ENCODE measurements at regions not wholly inside any gene's neighbourhood (a gene's known extent, or its start where the extent isn't known, plus 50 kb on each side); places are given as distances from the start of the nearest gene placed in this dataset.
"Not testable (repeated sequence)": the region's sequence is repeated elsewhere in the genome, so short reads cannot be mapped to it uniquely, and the experiment has no call there.

DNA sequence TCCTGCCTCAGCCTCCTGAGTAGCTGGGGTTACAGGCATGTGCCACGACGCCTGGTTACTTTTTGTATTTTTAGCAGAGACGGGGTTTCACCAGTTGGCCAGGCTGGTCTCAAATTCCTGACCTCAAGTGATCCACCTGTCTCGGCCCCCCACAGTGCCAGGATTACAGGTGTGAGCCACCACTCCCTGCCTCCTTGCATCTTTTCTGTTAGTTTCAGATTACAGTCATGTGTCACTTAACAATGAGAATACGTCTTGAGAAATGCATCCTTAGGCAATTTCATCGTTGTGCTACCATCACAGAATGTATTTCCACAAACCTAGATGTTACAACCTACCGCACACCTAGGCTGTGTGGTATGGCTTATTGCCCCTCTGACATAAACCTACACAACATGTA is 180.4 kb downstream of the TM9SF2 start:
- no peaks in the 10 kb centered on the region for H3K9me3 ChIP-seq (ENCODE audit: insufficient read depth, low read length, severe bottlenecking)
- H3K79me2 ChIP-seq (ENCODE audit: insufficient read depth, low read length), result no peaks in the 10 kb centered on the region
- ATAC-seq (ENCODE audit: insufficient read depth, low read depth), result no peak

DNA sequence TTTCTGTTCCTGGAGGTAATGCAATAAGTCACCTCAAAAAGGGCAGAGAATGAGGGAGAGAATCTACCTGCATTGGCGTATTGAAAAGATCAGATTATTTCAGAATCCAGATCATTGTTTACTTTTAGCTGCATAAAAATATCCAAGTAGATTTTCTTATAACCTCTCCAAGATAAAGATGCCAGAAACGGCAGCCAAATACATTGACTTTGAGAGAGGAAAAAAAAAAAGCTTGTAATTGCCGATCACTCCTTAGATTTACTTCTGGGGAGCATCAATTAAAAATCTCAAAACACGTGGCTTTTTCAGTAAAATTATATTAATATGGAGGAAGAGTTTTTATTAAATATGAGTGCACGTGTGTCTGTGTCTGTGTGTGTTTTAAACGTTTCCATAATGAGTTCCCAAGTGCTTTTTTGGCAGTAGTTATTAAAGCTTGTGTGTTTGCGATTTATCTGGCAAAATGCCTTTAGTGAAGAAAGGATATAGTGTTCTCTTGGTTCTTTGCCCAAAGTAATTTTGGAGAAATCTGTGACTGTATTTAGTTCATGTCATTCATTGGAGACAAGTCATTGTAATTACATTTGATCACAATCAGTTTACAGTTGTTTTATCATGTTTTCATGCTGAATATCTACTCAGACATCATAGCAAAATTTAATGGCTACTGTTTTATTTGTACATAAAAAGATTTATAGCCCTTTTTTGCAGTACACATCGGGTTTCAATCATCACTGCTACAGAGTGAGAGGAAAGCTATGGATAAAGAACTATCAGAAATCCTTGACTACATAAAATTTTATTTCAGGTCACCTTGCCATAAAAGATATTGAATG is 176.1 kb downstream of the TM9SF2 start:
- Histone ChIP-seq H2AFZ (ENCODE audit: low read depth, low read length) (no peak overlapping the region), H3K27me3 (ENCODE audit: insufficient read depth, low read length, poor library complexity) (no peaks in the 10 kb centered on the region), H3K4me3 (ENCODE audit: low read depth in 1 of 2, low read length in 2 of 2) (no peak overlapping the region), H3K4me2 (ENCODE audit: insufficient read depth, low read length) (no peak overlapping the region), H3K9ac (ENCODE audit: low read depth, low read length) (no peak overlapping the region), H3K36me3 (ENCODE audit: insufficient read depth, low read length) (no peaks in the 10 kb centered on the region), H3K4me1 (ENCODE audit: insufficient read depth, low read length) (no peaks in the 10 kb centered on the region), H3K27ac (ENCODE audit: low read length) (no peak overlapping the region), H3K9me3 (ENCODE audit: insufficient read depth, low read length, severe bottlenecking) (no peaks in the 10 kb centered on the region), H4K20me1 (ENCODE audit: insufficient read depth, low read length) (no peaks in the 10 kb centered on the region), H3K79me2 (ENCODE audit: insufficient read depth, low read length) (no peaks in the 10 kb centered on the region)
- ATAC-seq (ENCODE audit: insufficient read depth, low read depth) (no peak), DNase-seq (no peak)
- no peak for TF ChIP-seq EZH2 (IDR thresholded peaks at IDR 0.05; ENCODE audit: borderline replicate concordance, low read depth, low read length, severe bottlenecking)
- TF ChIP-seq, protein P1, sequence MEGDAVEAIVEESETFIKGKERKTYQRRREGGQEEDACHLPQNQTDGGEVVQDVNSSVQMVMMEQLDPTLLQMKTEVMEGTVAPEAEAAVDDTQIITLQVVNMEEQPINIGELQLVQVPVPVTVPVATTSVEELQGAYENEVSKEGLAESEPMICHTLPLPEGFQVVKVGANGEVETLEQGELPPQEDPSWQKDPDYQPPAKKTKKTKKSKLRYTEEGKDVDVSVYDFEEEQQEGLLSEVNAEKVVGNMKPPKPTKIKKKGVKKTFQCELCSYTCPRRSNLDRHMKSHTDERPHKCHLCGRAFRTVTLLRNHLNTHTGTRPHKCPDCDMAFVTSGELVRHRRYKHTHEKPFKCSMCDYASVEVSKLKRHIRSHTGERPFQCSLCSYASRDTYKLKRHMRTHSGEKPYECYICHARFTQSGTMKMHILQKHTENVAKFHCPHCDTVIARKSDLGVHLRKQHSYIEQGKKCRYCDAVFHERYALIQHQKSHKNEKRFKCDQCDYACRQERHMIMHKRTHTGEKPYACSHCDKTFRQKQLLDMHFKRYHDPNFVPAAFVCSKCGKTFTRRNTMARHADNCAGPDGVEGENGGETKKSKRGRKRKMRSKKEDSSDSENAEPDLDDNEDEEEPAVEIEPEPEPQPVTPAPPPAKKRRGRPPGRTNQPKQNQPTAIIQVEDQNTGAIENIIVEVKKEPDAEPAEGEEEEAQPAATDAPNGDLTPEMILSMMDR (IDR thresholded peaks at IDR 0.05; ENCODE audit: borderline replicate concordance, extremely low read depth, low read length, poor library complexity, severe bottlenecking), result no peak

More for the DNA sequence above, 180.4 kb downstream of the TM9SF2 start:
- Histone ChIP-seq H3K4me1 (ENCODE audit: insufficient read depth, low read length) (no peaks in the 10 kb centered on the region), H3K4me3 (ENCODE audit: low read depth in 1 of 2, low read length in 2 of 2) (no peak overlapping the region), H3K4me2 (ENCODE audit: insufficient read depth, low read length) (no peak overlapping the region), H2AFZ (ENCODE audit: low read depth, low read length) (no peak overlapping the region), H3K36me3 (ENCODE audit: insufficient read depth, low read length) (no peaks in the 10 kb centered on the region), H3K27ac (ENCODE audit: low read length) (no peak overlapping the region), H3K9ac (ENCODE audit: low read depth, low read length) (no peak overlapping the region), H4K20me1 (ENCODE audit: insufficient read depth, low read length) (no peaks in the 10 kb centered on the region), H3K27me3 (ENCODE audit: insufficient read depth, low read length, poor library complexity) (no peaks in the 10 kb centered on the region)
- TF ChIP-seq EZH2 (IDR thresholded peaks at IDR 0.05; ENCODE audit: borderline replicate concordance, low read depth, low read length, severe bottlenecking), result no peak
- TF ChIP-seq, protein P1 (IDR thresholded peaks at IDR 0.05; ENCODE audit: borderline replicate concordance, extremely low read depth, low read length, poor library complexity, severe bottlenecking), result no peak
- DNase-seq, result no peak

DNA sequence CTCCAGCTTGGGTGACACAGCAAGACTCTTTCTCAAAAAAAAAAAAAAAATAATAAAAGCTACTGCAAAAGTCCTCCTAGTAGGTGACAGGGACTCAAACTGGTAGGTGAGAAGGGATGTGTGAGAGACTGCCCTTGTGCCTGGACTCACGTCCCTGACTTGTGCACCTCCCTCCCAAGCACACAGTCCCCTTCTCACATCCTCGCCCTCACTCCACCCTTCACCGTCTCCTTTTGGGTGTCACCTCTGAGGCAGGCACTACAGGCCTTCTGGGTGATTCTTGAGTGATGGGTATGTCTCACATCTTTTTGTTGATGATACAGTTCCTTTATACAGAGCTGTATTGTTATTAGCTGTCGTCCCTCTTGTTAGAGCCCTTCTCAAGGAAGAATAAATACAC is 170.5 kb downstream of the TM9SF2 start:
- DNase-seq, result no peak
- TF ChIP-seq, protein P1 (IDR thresholded peaks at IDR 0.05; ENCODE audit: borderline replicate concordance, extremely low read depth, low read length, poor library complexity, severe bottlenecking), result no peak
- no peak for TF ChIP-seq EZH2 (IDR thresholded peaks at IDR 0.05; ENCODE audit: borderline replicate concordance, low read depth, low read length, severe bottlenecking)
- Histone ChIP-seq H3K27me3 (ENCODE audit: insufficient read depth, low read length, poor library complexity) (no peaks in the 10 kb centered on the region), H3K4me3 (ENCODE audit: low read depth in 1 of 2, low read length in 2 of 2) (no peak overlapping the region), H3K9me3 (ENCODE audit: insufficient read depth, low read length, severe bottlenecking) (no peaks in the 10 kb centered on the region), H3K36me3 (ENCODE audit: insufficient read depth, low read length) (no peaks in the 10 kb centered on the region), H3K9ac (ENCODE audit: low read depth, low read length) (no peak overlapping the region), H3K4me2 (ENCODE audit: insufficient read depth, low read length) (no peak overlapping the region), H3K79me2 (ENCODE audit: insufficient read depth, low read length) (no peaks in the 10 kb centered on the region), H3K27ac (ENCODE audit: low read length) (no peak overlapping the region), H2AFZ (ENCODE audit: low read depth, low read length) (no peak overlapping the region), H4K20me1 (ENCODE audit: insufficient read depth, low read length) (no peaks in the 10 kb centered on the region), H3K4me1 (ENCODE audit: insufficient read depth, low read length) (no peaks in the 10 kb centered on the region)
- ATAC-seq (ENCODE audit: insufficient read depth, low read depth), result no peak

DNA sequence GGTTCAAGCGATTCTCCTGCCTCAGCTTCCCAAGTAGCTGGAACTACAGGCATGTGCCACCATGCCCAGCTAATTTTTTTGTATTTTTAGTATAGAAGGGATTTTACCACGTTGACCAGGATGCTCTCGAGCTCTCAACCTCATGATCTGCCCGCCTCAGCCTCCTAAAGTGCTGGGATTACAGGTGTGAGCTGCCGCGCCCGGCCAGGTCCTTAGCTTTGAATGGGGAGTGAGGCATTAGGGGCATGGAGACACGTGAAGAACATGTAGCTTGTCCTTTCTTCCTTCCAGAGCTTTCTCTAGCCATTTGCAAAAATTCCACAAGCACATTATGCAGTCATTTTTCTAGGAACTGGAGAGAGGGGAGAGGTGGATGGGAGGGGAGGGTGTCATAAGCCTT is 167.8 kb downstream of the TM9SF2 start:
- DNase-seq; H3K4me1 ChIP-seq (ENCODE audit: insufficient read depth, low read length); H3K9ac ChIP-seq (ENCODE audit: low read depth, low read length); H3K27me3 ChIP-seq (ENCODE audit: insufficient read depth, low read length, poor library complexity); H3K9me3 ChIP-seq (ENCODE audit: insufficient read depth, low read length, severe bottlenecking); H3K36me3 ChIP-seq (ENCODE audit: insufficient read depth, low read length); H4K20me1 ChIP-seq (ENCODE audit: insufficient read depth, low read length); H3K79me2 ChIP-seq (ENCODE audit: insufficient read depth, low read length); H2AFZ ChIP-seq (ENCODE audit: low read depth, low read length); H3K4me2 ChIP-seq (ENCODE audit: insufficient read depth, low read length); ATAC-seq (ENCODE audit: insufficient read depth, low read depth); H3K27ac ChIP-seq (ENCODE audit: low read length); H3K4me3 ChIP-seq (ENCODE audit: low read depth in 1 of 2, low read length in 2 of 2): not testable (repeated sequence)
